GM18511 (cell line): ENCODE measurements at regions not wholly inside any gene's neighbourhood (a gene's known extent, or its start where the extent isn't known, plus 50 kb on each side); places are given as distances from the start of the nearest gene placed in this dataset.
A peak's percentile ranks its signal among the peaks of the same experiment; 100 is the strongest.

Source experiments
- ATAC-seq: cut with Tn5 transposase; IDR thresholded peaks from one replicate; pipeline ENCODE4 v1.9.1; 2021; ENCODE audit warnings: mild to moderate bottlenecking, moderate library complexity; ENCODE audit not compliant: unreplicated experiment

GRCh38 chr16:79770244-79771064 lies 169.9 kb upstream of the MAF start:
- ATAC-seq: peak; percentile 100

GRCh38 chr16:79769928-79770243 lies 169.3 kb upstream of the MAF start:
- ATAC-seq: no peak

- no peak for ATAC-seq
Observed at GRCh38 chr16:79769270-79769927, 168.9 kb upstream of the MAF start.

- no peak for ATAC-seq
Observed at GRCh38 chr16:79768276-79768970, 167.9 kb upstream of the MAF start.

- ATAC-seq: no peak
Observed at GRCh38 chr16:79767421-79768275, 167.1 kb upstream of the MAF start.

- ATAC-seq: no peak
Observed at GRCh38 chr16:79765901-79766394, 165.4 kb upstream of the MAF start.

- ATAC-seq: no peak
Observed at GRCh38 chr16:79765431-79765830, 164.9 kb upstream of the MAF start.

- ATAC-seq: no peak
Observed at GRCh38 chr16:79764415-79765110, 164.0 kb upstream of the MAF start.

GRCh38 chr16:79762217-79762616 lies 161.7 kb upstream of the MAF start:
- no peak for ATAC-seq

GRCh38 chr16:79758615-79759346 lies 158.2 kb upstream of the MAF start:
- ATAC-seq: no peak

GRCh38 chr16:79757968-79758367 lies 157.4 kb upstream of the MAF start:
- ATAC-seq: no peak

- no peak for ATAC-seq
Observed at GRCh38 chr16:79757163-79757562, 156.6 kb upstream of the MAF start.

GRCh38 chr16:79756571-79756970 lies 156.0 kb upstream of the MAF start:
- ATAC-seq: no peak

- no peak for ATAC-seq
Observed at GRCh38 chr16:79754501-79754900, 154.0 kb upstream of the MAF start.

GRCh38 chr16:79754081-79754480 lies 153.5 kb upstream of the MAF start:
- ATAC-seq: no peak

GRCh38 chr16:79753286-79753685 lies 152.7 kb upstream of the MAF start:
- no peak for ATAC-seq

GRCh38 chr16:79752396-79752795 lies 151.9 kb upstream of the MAF start:
- ATAC-seq: no peak

- ATAC-seq: no peak
Observed at GRCh38 chr16:79751471-79752184, 151.1 kb upstream of the MAF start.

GRCh38 chr16:79750311-79750710 lies 149.8 kb upstream of the MAF start:
- ATAC-seq: no peak
